Naive thymus-derived CD4-positive, alpha-beta T cell (primary cell): ENCODE measurements at regions not wholly inside any gene's neighbourhood (a gene's known extent, or its start where the extent isn't known, plus 50 kb on each side); places are given as distances from the start of the nearest gene placed in this dataset.

Experiments used
- ATAC-seq: fragments of 150-1000 bp; cut with Tn5 transposase; 2 replicates; pipeline ENCODE4 v1.10.0; 2021; ENCODE audit warnings: mild to moderate bottlenecking, moderate library complexity
- CTCF ChIA-PET: fragments of 350-600 bp; sonication (Branson Sonifier 250); formaldehyde crosslinking; loops from one replicate; lab custom pipeline; 2021; ENCODE audit warnings: antibody characterized with exemption; lab: Charles Lee
- POLR2A ChIA-PET: fragments of 350-600 bp; sonication (Branson Sonifier 250); formaldehyde crosslinking; loops from one replicate; lab custom pipeline; 2021; ENCODE audit warnings: antibody characterized with exemption, inconsistent platforms; lab: Charles Lee
- DNase-seq, 9 donors: peaks; one replicate each; pipeline versions ENCODE4 v3.0.0 to v3.0.0-alpha.2; 2020 to 2022; ENCODE audit warnings: mixed read lengths in 1 of 9
- H3K27ac ChIP-seq: one replicate; pipeline ENCODE4 v1.7.0; 2013; ENCODE audit warnings: mild to moderate bottlenecking, low read depth, low read length, moderate library complexity
- H3K27me3 ChIP-seq, 2 donors: one replicate each; pipeline ENCODE4 v1.7.0; 2013; ENCODE audit warnings: low read length in 2 of 2, mild to moderate bottlenecking in 2 of 2, moderate library complexity in 2 of 2; ENCODE audit not compliant: control insufficient read depth in 2 of 2, insufficient read depth in 2 of 2
- H3K36me3 ChIP-seq, 3 experiments: 1 replicate in 2 of 3; 2 replicates in 1 of 3; pipeline ENCODE4 v1.7.0; 2013; ENCODE audit warnings: low read length in 3 of 3, mild to moderate bottlenecking in 3 of 3, moderate library complexity in 1 of 3; ENCODE audit not compliant: insufficient read depth in 3 of 3, control insufficient read depth in 2 of 3
- H3K4me1 ChIP-seq, 2 donors: one replicate each; pipeline ENCODE4 v1.7.0; 2013; ENCODE audit warnings: low read length in 2 of 2, mild to moderate bottlenecking in 2 of 2, moderate library complexity in 1 of 2; ENCODE audit not compliant: control insufficient read depth in 2 of 2, insufficient read depth in 2 of 2
- H3K4me3 ChIP-seq: 2 replicates; pipeline ENCODE4 v1.7.0; 2013; ENCODE audit warnings: mild to moderate bottlenecking, low read length
- H3K9me3 ChIP-seq, 3 experiments: 1 replicate in 2 of 3; 2 replicates in 1 of 3; pipeline ENCODE4 v1.7.0; 2013; ENCODE audit warnings: low read length in 3 of 3; ENCODE audit not compliant: control insufficient read depth in 2 of 3
- H3K27ac Mint-ChIP-seq, 9 donors: one replicate each; pipeline ENCODE4 v1.8.0; 2020 to 2022; ENCODE audit warnings: mixed read lengths in 9 of 9, mild to moderate bottlenecking in 8 of 9, moderate library complexity in 5 of 9, inconsistent platforms in 2 of 9
- H3K27me3 Mint-ChIP-seq, 5 donors: one replicate each; pipeline ENCODE4 v1.8.0; 2021 to 2022; ENCODE audit warnings: mixed read lengths in 5 of 5, mild to moderate bottlenecking in 1 of 5
- H3K36me3 Mint-ChIP-seq, 5 donors: one replicate each; pipeline ENCODE4 v1.8.0; 2020 to 2022; ENCODE audit warnings: mixed read lengths in 5 of 5, mild to moderate bottlenecking in 3 of 5, inconsistent platforms in 1 of 5
- H3K4me1 Mint-ChIP-seq, 7 donors: one replicate each; pipeline ENCODE4 v1.8.0; 2020 to 2022; ENCODE audit warnings: mixed read lengths in 7 of 7, mild to moderate bottlenecking in 3 of 7, inconsistent platforms in 1 of 7
- H3K4me3 Mint-ChIP-seq, 10 donors: one replicate each; pipeline ENCODE4 v1.8.0; 2020 to 2022; ENCODE audit warnings: mild to moderate bottlenecking in 10 of 10, mixed read lengths in 10 of 10, moderate library complexity in 6 of 10, inconsistent platforms in 2 of 10
- H3K9me3 Mint-ChIP-seq, 11 donors: one replicate each; pipeline ENCODE4 v1.8.0; 2020 to 2022; ENCODE audit warnings: mixed read lengths in 11 of 11, mild to moderate bottlenecking in 4 of 11, inconsistent platforms in 1 of 11, moderate library complexity in 1 of 11
- intact Hi-C, 2 donors: fragments of 100-400 bp; cut with micrococcal nuclease; formaldehyde crosslinking; loops; one replicate each; pipeline ENCODE4 v1.15.1; 2023

DNA sequence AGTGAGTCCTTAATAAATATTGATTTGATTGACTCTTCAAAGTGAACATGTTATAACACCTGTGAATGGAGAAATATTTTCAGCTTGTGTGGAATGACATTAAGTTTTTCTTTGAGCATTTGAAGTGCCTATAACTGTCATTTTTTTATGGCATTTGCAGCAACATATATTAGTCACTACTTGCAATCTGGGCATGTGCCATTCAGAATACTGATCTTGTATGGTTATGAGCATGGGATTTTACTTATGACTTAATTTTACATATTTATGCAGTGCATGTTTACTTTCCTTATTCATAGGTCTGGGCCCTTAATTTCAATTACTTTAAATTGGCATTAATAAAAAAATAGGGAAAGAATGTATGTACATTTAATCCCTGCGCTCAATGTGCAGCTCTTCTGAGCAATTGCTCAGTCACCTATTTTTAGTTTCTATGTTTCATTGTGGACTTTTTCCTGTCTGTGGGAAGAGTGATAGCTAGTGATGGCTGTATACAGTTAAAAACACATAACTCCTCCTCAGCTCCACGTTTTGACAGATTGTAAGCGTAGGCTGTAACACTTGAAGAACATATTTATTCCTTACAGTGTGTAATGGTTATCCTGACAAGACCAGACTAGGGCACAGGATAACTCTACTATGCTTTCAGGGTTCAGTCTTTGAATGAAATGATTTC lies 339.6 kb downstream of the SNAPC1 start:
- peaks cover 0 to 10% of the 10 kb centered on the region in 2 donors for H3K4me1 ChIP-seq
- Mint-ChIP-seq H3K27ac (no peak overlapping the region), H3K4me3 (no peak overlapping the region), H3K9me3 (peaks cover 0 to 3% (median 0%) of the 10 kb centered on the region in 11 donors), H3K27me3 (peaks cover 5 to 42% (median 20%) of the 10 kb centered on the region in 5 donors), H3K4me1 (peaks cover 0 to 11% (median 0%) of the 10 kb centered on the region in 7 donors), H3K36me3 (no peaks in the 10 kb centered on the region)
- H3K27ac ChIP-seq: no peak overlapping the region
- intact Hi-C loops: no loop called here
- H3K4me3 ChIP-seq: no peak overlapping the region
- H3K27me3 ChIP-seq: no peaks in the 10 kb centered on the region
- ChIA-PET CTCF (no interaction called here), POLR2A (no interaction called here)
- no peaks in the 10 kb centered on the region for H3K36me3 ChIP-seq
- DNase-seq (no peak), ATAC-seq (no peak)
- no peaks in the 10 kb centered on the region for H3K9me3 ChIP-seq

DNA sequence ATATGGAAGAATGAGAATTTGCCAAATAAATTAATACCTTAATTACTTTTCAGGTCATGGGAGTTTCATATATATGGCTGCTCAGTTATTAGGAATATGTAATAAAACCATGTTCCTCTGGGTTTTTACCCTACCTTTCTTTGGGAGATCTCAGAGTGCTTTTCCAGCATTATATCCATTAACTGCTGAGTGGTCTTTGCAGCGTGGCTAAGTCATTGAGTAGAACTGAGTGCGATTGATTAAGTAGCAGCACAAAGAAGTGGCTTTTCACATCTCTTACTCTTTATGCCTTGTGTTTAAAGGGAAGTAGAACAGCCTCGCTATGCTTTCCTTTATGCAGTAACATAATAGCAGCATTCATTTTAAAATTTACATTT lies 340.1 kb downstream of the SNAPC1 start:
- Mint-ChIP-seq H3K4me3 (no peak overlapping the region), H3K27ac (no peak overlapping the region), H3K9me3 (peaks cover 0 to 3% (median 0%) of the 10 kb centered on the region in 11 donors), H3K36me3 (no peaks in the 10 kb centered on the region), H3K4me1 (peaks cover 0 to 11% (median 0%) of the 10 kb centered on the region in 7 donors), H3K27me3 (peaks cover 5 to 47% (median 20%) of the 10 kb centered on the region in 5 donors)
- Histone ChIP-seq H3K4me3 (no peak overlapping the region), H3K4me1 (peaks cover 0 to 10% of the 10 kb centered on the region in 2 donors), H3K27me3 (no peaks in the 10 kb centered on the region), H3K27ac (no peak overlapping the region), H3K9me3 (no peaks in the 10 kb centered on the region), H3K36me3 (no peaks in the 10 kb centered on the region)
- no peak for DNase-seq
- ChIA-PET POLR2A (no interaction called here), CTCF (no interaction called here)
- intact Hi-C loops: no loop called here
- no peak for ATAC-seq

DNA sequence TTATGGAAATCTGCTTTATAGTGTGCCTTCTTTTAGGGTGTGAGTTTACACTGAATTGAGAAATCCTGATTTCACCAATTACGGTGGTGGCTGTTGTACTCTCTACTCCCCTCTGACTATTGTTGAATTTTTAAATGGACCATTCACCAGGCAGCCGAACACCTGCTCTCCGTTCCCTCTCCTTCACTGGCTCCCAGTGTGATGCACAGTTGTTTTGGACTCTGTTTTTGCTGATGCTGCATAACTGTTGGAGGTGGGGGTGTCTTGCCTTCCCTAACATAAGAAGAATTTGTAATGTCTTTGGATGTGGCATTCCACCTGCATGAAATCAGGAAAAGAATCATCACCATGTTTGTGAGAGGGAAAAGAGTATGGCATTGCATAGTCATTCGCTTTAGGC lies 341.2 kb downstream of the SNAPC1 start:
- ATAC-seq (no peak), DNase-seq (no peak)
- H3K9me3 Mint-ChIP-seq: peaks cover 0 to 3% (median 0%) of the 10 kb centered on the region in 11 donors
- Histone ChIP-seq H3K36me3 (no peaks in the 10 kb centered on the region), H3K27me3 (no peaks in the 10 kb centered on the region), H3K9me3 (no peaks in the 10 kb centered on the region), H3K4me1 (peaks cover 0 to 9% of the 10 kb centered on the region in 2 donors), H3K27ac (no peak overlapping the region), H3K4me3 (no peak overlapping the region)
- ChIA-PET POLR2A (no interaction called here), CTCF (no interaction called here)
- H3K27me3 Mint-ChIP-seq: peaks cover 5 to 47% (median 20%) of the 10 kb centered on the region in 5 donors
- no peaks in the 10 kb centered on the region for H3K36me3 Mint-ChIP-seq
- intact Hi-C loops: no loop called here
- H3K4me3 Mint-ChIP-seq: no peak overlapping the region
- peaks cover 0 to 8% (median 0%) of the 10 kb centered on the region in 7 donors for H3K4me1 Mint-ChIP-seq
- H3K27ac Mint-ChIP-seq: no peak overlapping the region

DNA sequence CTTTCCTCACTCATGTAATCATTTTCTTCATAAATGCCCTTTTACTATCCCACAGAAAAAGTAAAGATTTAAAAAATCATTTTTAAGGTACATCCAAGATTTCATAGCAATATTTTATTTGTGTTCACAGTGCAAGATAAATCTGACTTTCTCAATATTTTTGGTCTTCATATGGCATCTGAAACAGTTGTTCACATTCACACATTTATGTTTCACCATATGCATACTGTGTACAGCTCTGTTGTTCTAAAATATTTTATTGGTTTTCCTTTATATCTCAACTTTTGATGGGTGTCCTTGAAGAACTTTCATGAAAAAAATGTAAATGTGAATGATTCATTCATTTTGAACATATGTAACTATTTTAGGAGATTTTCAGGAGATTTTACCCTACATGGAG lies 348.7 kb downstream of the SNAPC1 start:
- Histone ChIP-seq H3K4me1 (no peaks in the 10 kb centered on the region), H3K9me3 (no peaks in the 10 kb centered on the region), H3K27me3 (no peaks in the 10 kb centered on the region), H3K36me3 (no peaks in the 10 kb centered on the region), H3K4me3 (no peak overlapping the region), H3K27ac (no peak overlapping the region)
- intact Hi-C loops: no loop called here
- Mint-ChIP-seq H3K9me3 (no peaks in the 10 kb centered on the region), H3K4me1 (no peaks in the 10 kb centered on the region), H3K36me3 (no peaks in the 10 kb centered on the region), H3K4me3 (no peak overlapping the region), H3K27me3 (peaks cover 24 to 75% (median 32%) of the 10 kb centered on the region in 5 donors), H3K27ac (no peak overlapping the region)
- ChIA-PET POLR2A (no interaction called here), CTCF (no interaction called here)
- no peak for ATAC-seq
- DNase-seq: no peak

DNA sequence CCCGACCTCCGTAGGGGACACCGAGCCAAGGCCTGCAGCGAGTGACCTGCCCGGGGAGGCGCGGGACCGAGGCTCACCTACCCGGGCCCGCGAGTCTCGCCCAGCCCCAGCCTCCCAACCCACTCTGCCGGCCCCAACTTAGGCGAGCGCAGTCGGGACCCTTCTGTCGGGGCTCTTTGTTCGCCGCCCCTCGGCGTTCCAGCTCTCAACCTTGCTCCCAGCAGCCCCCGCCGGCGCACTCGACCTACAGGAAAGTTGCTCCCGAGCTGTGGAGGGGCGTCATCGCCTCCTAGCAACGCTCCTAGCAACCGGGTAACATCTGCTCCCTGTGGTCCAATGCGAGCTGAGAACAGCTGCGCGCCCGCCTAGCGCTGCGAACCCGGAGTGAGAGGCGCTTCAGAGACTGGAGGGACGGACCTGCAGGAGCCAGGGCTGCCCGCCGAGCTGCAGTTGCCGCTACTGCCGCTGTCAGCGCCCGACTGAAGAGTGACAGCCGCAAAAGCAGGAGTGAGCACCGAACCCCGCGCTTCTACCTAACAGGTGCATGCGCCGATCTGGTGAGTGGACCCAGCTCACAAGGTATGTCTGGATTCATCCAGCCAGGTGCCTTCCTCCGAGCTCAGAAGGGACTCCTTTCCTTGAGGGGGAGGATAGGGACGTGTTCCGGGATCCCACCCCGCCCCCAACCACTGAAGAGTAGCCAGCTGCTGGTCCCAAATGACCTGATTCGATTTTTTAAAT lies 355.0 kb downstream of the SNAPC1 start:
- Histone ChIP-seq H3K27me3 (peaks cover 0 to 12% of the 10 kb centered on the region in 2 donors), H3K27ac (no peak overlapping the region), H3K9me3 (no peaks in the 10 kb centered on the region), H3K36me3 (no peaks in the 10 kb centered on the region), H3K4me3 (peak overlapping the region; percentile 46), H3K4me1 (peaks cover 0 to 7% of the 10 kb centered on the region in 2 donors)
- Mint-ChIP-seq H3K27ac (no peak overlapping the region), H3K9me3 (no peaks in the 10 kb centered on the region), H3K4me1 (peaks cover 0 to 12% (median 9%) of the 10 kb centered on the region in 7 donors), H3K4me3 (peak overlapping the region; percentile 40 to 84 (median 74)), H3K27me3 (peaks cover 66 to 89% (median 70%) of the 10 kb centered on the region in 5 donors), H3K36me3 (no peaks in the 10 kb centered on the region)
- ATAC-seq: peak; percentile 90
- intact Hi-C loops: loop anchor here in 1 of 2 donors (5.0 kb wide), 1 partner anchor 650 kb away; no protein-coding TSS in a partner anchor
- ChIA-PET CTCF (no interaction called here), POLR2A (no interaction called here)
- DNase-seq: peak; percentile 28 to 58 (median 50)

DNA sequence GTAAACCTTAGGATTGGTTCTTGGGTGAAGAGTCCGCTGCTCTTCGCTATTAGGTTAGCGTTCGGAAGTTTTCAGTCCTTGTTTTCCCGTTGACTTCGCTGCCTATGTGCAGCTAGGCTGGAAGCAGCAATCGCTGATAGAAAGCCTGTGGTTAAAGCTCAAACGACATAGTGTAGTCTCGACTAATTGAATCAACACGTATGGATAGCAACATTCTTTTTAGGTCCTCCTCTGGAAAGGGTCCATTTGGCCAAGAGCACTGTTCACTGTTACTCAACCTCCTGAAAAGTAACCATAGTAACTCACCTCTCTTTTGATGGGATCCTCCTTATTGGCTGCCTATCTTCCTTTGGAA lies 355.5 kb downstream of the SNAPC1 start:
- Mint-ChIP-seq H3K4me3 (peak overlapping the region; percentile 16 to 84 (median 74)), H3K9me3 (no peaks in the 10 kb centered on the region), H3K27ac (no peak overlapping the region), H3K4me1 (peaks cover 0 to 12% (median 9%) of the 10 kb centered on the region in 7 donors), H3K36me3 (no peaks in the 10 kb centered on the region), H3K27me3 (peaks cover 71 to 88% (median 72%) of the 10 kb centered on the region in 5 donors)
- Histone ChIP-seq H3K36me3 (no peaks in the 10 kb centered on the region), H3K9me3 (no peaks in the 10 kb centered on the region), H3K4me1 (peaks cover 0 to 7% of the 10 kb centered on the region in 2 donors), H3K4me3 (peak overlapping the region; percentile 46), H3K27me3 (peaks cover 0 to 12% of the 10 kb centered on the region in 2 donors), H3K27ac (no peak overlapping the region)
- no peak for ATAC-seq
- ChIA-PET POLR2A (no interaction called here), CTCF (interaction anchor here (0.8 kb wide), 1 partner anchor 85 kb away, joined by 3 read pairs; no protein-coding TSS in a partner anchor)
- DNase-seq: no peak
- intact Hi-C loops: loop anchor here in 1 of 2 donors (5.0 kb wide), 1 partner anchor 650 kb away; no protein-coding TSS in a partner anchor
